ENCODE measurements at regions not wholly inside any gene's neighbourhood (a gene's known extent, or its start where the extent isn't known, plus 50 kb on each side); places are given as distances from the start of the nearest gene placed in this dataset.
"Not testable (repeated sequence)": the region's sequence is repeated elsewhere in the genome, so short reads cannot be mapped to it uniquely, and the experiment has no call there.

GRCh38 chr12:78338054-78338785, 507.5 kb downstream of the NAV3 start:
- no peak for DNase-seq

- no peak for DNase-seq
Observed at GRCh38 chr12:78340406-78340805, 509.7 kb downstream of the NAV3 start.

- DNase-seq: no peak
Observed at GRCh38 chr12:78343657-78344056, 513.0 kb downstream of the NAV3 start.

- no peak for DNase-seq
Observed at GRCh38 chr12:78359520-78359919, 505.1 kb upstream of the SYT1 start.

GRCh38 chr12:78361683-78362082, 502.9 kb upstream of the SYT1 start:
- no peak for DNase-seq

- DNase-seq: no peak
Observed at GRCh38 chr12:78371284-78371683, 493.3 kb upstream of the SYT1 start.

GRCh38 chr12:78375461-78375860, 489.1 kb upstream of the SYT1 start:
- DNase-seq: no peak

- DNase-seq: no peak
Observed at GRCh38 chr12:78376257-78376656, 488.3 kb upstream of the SYT1 start.

GRCh38 chr12:78379065-78379464, 485.5 kb upstream of the SYT1 start:
- DNase-seq: not testable (repeated sequence)

GRCh38 chr12:78383414-78383813, 481.2 kb upstream of the SYT1 start:
- no peak for DNase-seq

- DNase-seq: no peak
Observed at GRCh38 chr12:78384541-78384940, 480.0 kb upstream of the SYT1 start.

- DNase-seq: no peak
Observed at GRCh38 chr12:78385541-78385940, 479.0 kb upstream of the SYT1 start.

- no peak for DNase-seq
Observed at GRCh38 chr12:78386871-78387270, 477.7 kb upstream of the SYT1 start.

- no peak for DNase-seq
Observed at GRCh38 chr12:78387721-78388120, 476.9 kb upstream of the SYT1 start.

GRCh38 chr12:78388461-78388860, 476.1 kb upstream of the SYT1 start:
- no peak for DNase-seq

GRCh38 chr12:78390920-78391319, 473.7 kb upstream of the SYT1 start:
- no peak for DNase-seq

GRCh38 chr12:78392918-78393317, 471.7 kb upstream of the SYT1 start:
- no peak for DNase-seq

- DNase-seq: no peak
Observed at GRCh38 chr12:78395961-78396360, 468.6 kb upstream of the SYT1 start.

- DNase-seq: no peak
Observed at GRCh38 chr12:78396538-78396937, 468.0 kb upstream of the SYT1 start.

- no peak for DNase-seq
Observed at GRCh38 chr12:78398750-78399149, 465.8 kb upstream of the SYT1 start.

- DNase-seq: no peak
Observed at GRCh38 chr12:78402366-78403134, 462.0 kb upstream of the SYT1 start.

- no peak for DNase-seq
Observed at GRCh38 chr12:78403136-78403535, 461.4 kb upstream of the SYT1 start.

GRCh38 chr12:78403681-78404080, 460.9 kb upstream of the SYT1 start:
- no peak for DNase-seq

GRCh38 chr12:78406213-78406612, 458.4 kb upstream of the SYT1 start:
- no peak for DNase-seq

GRCh38 chr12:78406828-78407227, 457.7 kb upstream of the SYT1 start:
- no peak for DNase-seq
